ENCODE measurements at regions not wholly inside any gene's neighbourhood (a gene's known extent, or its start where the extent isn't known, plus 50 kb on each side); places are given as distances from the start of the nearest gene placed in this dataset.
"Not testable (repeated sequence)": the region's sequence is repeated elsewhere in the genome, so short reads cannot be mapped to it uniquely, and the experiment has no call there.

DNA sequence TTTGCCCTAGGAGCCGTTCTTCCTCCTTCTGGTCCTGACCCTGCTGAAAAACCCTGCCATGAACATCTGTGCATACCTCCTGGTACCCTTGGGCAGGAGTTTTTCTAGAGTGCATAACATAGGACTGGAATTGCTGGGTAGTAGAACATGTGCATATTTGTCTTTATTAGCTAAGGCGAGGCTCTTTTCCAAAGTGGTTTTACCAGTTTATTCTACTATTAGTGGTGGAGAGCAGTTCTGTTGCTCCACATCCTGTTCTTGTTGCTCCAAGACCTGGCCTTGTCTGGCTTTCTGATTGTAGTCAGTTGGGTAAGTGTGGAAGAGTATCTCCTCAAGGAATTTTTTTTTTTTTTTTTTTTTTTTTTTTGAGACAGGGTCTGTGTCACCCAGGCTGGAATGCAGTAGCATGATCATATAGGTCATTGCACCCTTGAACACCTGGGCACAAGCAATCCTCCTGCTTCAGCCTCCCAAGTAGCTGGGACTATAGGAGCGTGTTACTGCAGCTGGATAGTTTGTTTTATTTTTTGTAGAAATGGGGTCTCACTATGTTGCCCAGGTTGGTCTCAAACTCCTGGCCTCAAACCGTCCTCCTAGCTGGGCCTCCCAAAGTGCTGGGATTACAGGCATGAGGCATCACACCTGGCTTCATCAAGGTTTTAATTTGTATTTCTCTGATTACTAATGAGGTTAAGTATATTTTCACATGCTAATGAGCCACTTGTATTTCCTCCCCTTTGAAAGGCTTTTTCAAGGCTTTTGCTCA, 85.2 kb downstream of the SPRY4 start:
- no peak overlapping the region for H3K9ac ChIP-seq (ENCODE audit: low read depth in 2 of 2, low read length in 2 of 2)
- H3K4me3 ChIP-seq, result no peak overlapping the region
- no peak for DNase-seq
- no peaks in the 10 kb centered on the region for H3K36me3 ChIP-seq
- TF ChIP-seq, protein P1, sequence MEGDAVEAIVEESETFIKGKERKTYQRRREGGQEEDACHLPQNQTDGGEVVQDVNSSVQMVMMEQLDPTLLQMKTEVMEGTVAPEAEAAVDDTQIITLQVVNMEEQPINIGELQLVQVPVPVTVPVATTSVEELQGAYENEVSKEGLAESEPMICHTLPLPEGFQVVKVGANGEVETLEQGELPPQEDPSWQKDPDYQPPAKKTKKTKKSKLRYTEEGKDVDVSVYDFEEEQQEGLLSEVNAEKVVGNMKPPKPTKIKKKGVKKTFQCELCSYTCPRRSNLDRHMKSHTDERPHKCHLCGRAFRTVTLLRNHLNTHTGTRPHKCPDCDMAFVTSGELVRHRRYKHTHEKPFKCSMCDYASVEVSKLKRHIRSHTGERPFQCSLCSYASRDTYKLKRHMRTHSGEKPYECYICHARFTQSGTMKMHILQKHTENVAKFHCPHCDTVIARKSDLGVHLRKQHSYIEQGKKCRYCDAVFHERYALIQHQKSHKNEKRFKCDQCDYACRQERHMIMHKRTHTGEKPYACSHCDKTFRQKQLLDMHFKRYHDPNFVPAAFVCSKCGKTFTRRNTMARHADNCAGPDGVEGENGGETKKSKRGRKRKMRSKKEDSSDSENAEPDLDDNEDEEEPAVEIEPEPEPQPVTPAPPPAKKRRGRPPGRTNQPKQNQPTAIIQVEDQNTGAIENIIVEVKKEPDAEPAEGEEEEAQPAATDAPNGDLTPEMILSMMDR (IDR thresholded peaks at IDR 0.05), result no peak
- H3K9me3 ChIP-seq, result no peaks in the 10 kb centered on the region
- H3K27ac ChIP-seq, result no peak overlapping the region
- intact Hi-C loops (cut with DNase I), result no loop called here
- no peaks in the 10 kb centered on the region for H3K27me3 ChIP-seq
- H3K4me1 ChIP-seq, result no peaks in the 10 kb centered on the region

DNA sequence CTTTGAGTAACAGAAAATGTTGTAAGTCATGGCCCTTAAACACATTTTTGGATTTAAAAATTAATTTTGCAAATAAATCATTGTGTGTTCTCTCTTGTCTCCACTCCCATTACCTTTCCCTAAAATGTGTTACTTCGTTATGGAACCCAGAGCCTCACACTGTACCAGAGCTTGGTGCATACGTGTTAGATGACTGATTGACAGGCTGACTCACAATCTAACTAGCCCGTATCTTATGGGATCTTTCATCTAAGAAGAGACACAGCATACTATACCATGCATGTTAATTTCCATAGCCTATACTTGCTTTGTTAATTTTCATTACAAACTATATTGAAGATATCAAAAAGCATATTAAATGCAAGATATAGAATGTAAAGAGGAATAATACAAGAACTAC, 87.1 kb downstream of the SPRY4 start:
- H3K4me3 ChIP-seq, result no peak overlapping the region
- no peak for DNase-seq
- intact Hi-C loops (cut with DNase I), result no loop called here
- H3K27ac ChIP-seq, result no peak overlapping the region
- no peaks in the 10 kb centered on the region for H3K36me3 ChIP-seq
- no peaks in the 10 kb centered on the region for H3K4me1 ChIP-seq
- H3K27me3 ChIP-seq, result no peaks in the 10 kb centered on the region
- no peak overlapping the region for H3K9ac ChIP-seq (ENCODE audit: low read depth in 2 of 2, low read length in 2 of 2)
- TF ChIP-seq, protein P1 (IDR thresholded peaks at IDR 0.05), result no peak
- no peaks in the 10 kb centered on the region for H3K9me3 ChIP-seq

DNA sequence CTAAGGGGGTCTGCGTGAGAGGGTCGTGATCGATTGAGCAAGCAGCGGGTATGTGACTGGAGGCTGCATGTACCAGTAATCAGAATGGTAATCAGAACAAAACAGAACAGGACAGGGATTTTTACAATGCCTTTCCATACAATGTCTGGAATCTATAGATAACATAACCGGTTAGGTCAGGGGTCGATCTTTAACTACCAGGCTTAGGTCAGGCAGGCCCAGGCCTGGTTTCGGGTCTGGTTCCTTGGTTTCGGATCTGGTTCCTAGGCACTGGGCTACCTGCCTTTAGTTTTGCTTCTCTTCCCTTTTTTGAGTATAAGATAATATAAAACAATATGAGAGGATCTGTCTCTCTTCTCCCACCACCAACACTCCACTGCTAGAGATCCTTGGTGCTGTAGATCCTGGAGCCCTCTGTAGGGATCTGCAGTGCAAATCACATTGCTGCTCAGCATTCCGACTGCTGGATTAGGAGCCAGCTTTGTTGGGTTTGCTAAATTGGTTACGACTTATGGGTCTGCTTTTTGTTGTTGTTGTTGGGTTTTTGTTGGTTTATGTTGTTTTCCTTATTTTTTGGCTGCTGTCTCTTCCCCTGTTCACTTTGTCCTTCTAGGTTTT, 88.0 kb downstream of the SPRY4 start:
- intact Hi-C loops (cut with DNase I); H3K27ac ChIP-seq; H3K36me3 ChIP-seq; H3K4me3 ChIP-seq; H3K9ac ChIP-seq (ENCODE audit: low read depth in 2 of 2, low read length in 2 of 2); H3K4me1 ChIP-seq; H3K27me3 ChIP-seq; H3K9me3 ChIP-seq; DNase-seq: not testable (repeated sequence)

DNA sequence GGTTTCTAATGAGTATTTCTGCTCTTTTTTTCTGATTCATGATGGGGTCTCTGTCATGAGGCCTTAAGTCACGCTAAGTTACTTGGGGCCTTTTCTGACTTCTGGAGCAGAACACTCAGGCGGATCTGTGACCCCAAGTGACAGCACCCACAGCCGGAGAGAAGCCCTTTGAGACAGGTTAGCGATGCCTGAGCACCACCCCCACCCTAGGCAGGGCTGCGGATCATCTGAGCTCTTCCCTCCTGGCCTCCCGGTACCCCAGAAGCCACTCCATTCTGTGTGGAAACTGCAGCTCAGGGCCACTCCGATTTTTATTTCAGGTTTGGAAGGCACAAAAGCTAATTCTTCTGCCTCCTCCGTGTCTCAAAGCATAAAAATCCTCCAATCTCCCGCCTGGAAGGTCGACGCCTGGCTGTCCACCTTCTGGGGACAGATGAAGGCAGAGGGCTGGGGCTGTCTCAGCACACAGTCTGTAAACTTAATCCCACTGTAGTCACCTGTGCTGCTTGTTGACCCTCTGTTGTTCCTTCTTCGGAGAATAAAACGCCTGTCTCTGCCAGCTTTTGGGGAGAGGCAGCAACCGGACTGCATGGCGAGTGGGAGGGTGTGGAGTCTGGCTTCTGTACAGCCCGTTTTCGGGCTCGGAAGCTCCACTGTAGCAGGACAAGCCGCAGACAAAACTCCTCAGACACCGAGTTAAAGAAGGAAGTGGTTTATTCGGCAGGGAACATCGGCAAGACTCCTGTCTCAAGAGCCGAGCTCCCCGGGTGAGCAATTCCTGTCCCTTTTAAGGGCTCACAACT, 88.8 kb downstream of the SPRY4 start:
- no peak overlapping the region for H3K27ac ChIP-seq
- TF ChIP-seq, protein P1 (IDR thresholded peaks at IDR 0.05), result no peak
- no peak for DNase-seq
- no peak overlapping the region for H3K4me3 ChIP-seq
- H3K36me3 ChIP-seq, result no peaks in the 10 kb centered on the region
- no peak overlapping the region for H3K9ac ChIP-seq (ENCODE audit: low read depth in 2 of 2, low read length in 2 of 2)
- H3K27me3 ChIP-seq, result no peaks in the 10 kb centered on the region
- no peaks in the 10 kb centered on the region for H3K4me1 ChIP-seq
- H3K9me3 ChIP-seq, result no peaks in the 10 kb centered on the region
- intact Hi-C loops (cut with DNase I), result no loop called here

DNA sequence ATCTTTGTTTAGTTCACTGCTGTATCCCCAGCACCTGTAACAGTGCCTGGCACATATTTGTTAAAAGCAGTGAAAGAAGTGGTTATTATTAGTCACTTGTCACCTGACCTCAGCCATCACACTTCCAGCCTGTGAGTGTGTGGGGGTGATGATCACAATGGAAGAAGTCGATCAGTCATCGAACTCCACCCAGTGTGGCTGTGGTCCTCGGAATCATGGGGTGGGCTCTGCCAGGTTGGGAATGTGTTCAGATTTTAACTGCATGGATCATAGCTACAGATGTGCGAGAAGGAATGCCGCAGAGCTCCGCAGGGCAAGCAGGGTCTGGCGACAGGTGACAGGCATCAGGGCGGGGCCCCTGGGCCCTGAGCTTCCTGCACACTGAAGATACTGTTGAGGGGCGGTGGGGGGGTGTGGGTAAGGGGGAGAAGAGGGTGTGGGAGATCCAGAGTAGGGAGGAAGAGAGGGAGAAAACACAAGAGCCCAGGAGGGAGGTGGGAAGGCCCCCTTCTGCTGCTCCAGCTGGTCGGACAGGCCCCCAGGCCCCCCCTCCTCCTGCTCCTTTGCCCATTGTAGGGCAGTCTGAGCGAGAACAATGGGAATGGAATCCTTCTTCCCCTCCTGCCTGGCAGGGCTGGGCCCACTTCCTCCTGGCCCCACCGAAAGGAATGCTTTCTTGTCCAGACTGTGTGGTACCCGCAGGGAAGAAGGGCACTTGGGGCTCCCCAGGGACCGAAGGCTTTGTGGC, 89.6 kb downstream of the SPRY4 start:
- Histone ChIP-seq H3K36me3 (no peaks in the 10 kb centered on the region), H3K4me3 (no peak overlapping the region), H3K27ac (no peak overlapping the region), H3K27me3 (no peaks in the 10 kb centered on the region), H3K9me3 (no peaks in the 10 kb centered on the region), H3K9ac (ENCODE audit: low read depth in 2 of 2, low read length in 2 of 2) (no peak overlapping the region), H3K4me1 (no peaks in the 10 kb centered on the region)
- intact Hi-C loops (cut with DNase I), result no loop called here
- DNase-seq, result no peak
- TF ChIP-seq, protein P1 (IDR thresholded peaks at IDR 0.05), result no peak
